ENCODE measurements at regions not wholly inside any gene's neighbourhood (a gene's known extent, or its start where the extent isn't known, plus 50 kb on each side); places are given as distances from the start of the nearest gene placed in this dataset.

DNA sequence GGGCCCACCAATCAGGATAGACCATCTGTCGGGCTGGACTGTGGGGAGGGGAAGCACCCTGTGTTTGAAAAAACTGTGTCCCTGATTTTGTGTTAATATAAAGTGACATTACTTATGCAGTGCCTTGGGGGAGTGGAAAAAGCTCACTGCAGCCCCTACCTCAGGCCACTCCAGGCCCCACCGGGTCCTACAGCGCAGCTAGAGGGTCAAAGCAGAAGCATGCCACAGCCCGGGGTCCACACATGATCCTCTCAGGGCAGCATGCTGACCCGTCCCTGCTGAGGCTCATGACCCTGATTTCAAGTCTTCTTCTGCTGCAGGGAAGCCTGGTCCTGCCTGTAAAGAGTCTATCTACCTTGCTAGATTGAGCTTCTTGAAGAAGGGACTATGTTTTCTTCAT is 133.0 kb upstream of the PLCB4 start:
- no peak overlapping the region for H3K4me3 ChIP-seq (ENCODE audit: low read length)
- no peak for DNase-seq (ENCODE audit: low read depth)
- TF ChIP-seq, protein P1, sequence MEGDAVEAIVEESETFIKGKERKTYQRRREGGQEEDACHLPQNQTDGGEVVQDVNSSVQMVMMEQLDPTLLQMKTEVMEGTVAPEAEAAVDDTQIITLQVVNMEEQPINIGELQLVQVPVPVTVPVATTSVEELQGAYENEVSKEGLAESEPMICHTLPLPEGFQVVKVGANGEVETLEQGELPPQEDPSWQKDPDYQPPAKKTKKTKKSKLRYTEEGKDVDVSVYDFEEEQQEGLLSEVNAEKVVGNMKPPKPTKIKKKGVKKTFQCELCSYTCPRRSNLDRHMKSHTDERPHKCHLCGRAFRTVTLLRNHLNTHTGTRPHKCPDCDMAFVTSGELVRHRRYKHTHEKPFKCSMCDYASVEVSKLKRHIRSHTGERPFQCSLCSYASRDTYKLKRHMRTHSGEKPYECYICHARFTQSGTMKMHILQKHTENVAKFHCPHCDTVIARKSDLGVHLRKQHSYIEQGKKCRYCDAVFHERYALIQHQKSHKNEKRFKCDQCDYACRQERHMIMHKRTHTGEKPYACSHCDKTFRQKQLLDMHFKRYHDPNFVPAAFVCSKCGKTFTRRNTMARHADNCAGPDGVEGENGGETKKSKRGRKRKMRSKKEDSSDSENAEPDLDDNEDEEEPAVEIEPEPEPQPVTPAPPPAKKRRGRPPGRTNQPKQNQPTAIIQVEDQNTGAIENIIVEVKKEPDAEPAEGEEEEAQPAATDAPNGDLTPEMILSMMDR (IDR thresholded peaks at IDR 0.05; ENCODE audit: insufficient read depth, low read depth, low read length, missing control alignments), result no peak

DNA sequence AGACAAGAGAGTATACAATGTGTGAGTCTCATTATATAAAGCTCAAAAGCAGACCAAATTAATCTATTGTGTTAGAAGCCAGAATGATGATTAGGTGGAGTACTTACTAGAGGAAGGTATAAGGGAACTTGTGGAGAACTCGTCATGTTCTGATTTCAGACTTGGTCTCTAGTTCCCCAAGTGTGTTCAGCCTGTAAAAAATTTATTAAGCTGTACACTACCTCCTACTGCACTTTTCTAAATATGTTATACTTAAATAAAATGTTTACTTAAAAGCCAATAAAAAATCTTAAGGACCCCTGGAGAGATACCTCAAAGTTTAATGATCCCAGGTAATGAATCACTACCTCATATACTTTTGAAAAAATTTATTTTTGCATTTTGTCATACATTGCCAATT is 130.4 kb upstream of the PLCB4 start:
- no peak overlapping the region for H3K4me3 ChIP-seq (ENCODE audit: low read length)
- TF ChIP-seq, protein P1 (IDR thresholded peaks at IDR 0.05; ENCODE audit: insufficient read depth, low read depth, low read length, missing control alignments), result no peak
- DNase-seq (ENCODE audit: low read depth), result no peak

DNA sequence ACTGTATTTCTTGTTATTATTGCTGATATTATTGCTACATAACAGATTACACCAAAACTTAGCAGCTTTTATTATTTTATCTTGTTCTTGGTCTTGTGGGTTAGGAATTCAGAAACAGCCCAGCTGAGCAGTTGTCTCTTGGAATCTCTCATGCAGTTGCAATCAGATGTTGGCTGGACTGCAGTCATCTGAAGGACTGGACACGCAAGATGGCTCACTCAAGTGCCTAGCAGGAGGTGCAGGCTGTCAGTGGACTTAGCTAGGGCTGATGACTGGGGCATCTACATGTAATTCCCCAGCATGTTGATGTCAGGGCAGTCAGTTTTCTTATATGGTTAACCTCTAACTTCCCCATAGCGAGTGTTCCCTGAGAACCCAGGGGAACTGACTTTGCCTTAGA is 128.6 kb upstream of the PLCB4 start:
- TF ChIP-seq, protein P1 (IDR thresholded peaks at IDR 0.05; ENCODE audit: insufficient read depth, low read depth, low read length, missing control alignments), result no peak
- H3K4me3 ChIP-seq (ENCODE audit: low read length), result no peak overlapping the region
- DNase-seq (ENCODE audit: low read depth), result no peak

DNA sequence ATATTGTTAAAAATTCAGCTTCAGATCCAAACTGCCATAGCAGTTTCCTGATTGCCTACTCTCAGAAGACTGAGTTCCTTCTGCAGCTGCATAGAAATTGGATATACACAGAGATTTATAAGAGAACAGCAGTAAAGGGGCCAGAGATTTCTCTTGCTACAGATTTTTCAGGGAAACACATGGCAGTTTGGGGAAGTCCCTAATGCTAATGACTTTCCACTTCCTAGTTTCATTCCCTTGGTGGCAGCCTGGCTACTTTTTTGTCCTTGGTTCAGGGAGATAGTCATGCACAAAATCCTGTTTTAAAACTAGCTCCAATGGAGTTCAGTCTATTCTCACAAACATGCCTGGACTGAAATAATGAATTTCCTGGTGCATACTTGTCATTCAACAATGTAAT is 125.3 kb upstream of the PLCB4 start:
- no peak overlapping the region for H3K4me3 ChIP-seq (ENCODE audit: low read length)
- TF ChIP-seq, protein P1 (IDR thresholded peaks at IDR 0.05; ENCODE audit: insufficient read depth, low read depth, low read length, missing control alignments), result no peak
- DNase-seq (ENCODE audit: low read depth), result peak; percentile 9

DNA sequence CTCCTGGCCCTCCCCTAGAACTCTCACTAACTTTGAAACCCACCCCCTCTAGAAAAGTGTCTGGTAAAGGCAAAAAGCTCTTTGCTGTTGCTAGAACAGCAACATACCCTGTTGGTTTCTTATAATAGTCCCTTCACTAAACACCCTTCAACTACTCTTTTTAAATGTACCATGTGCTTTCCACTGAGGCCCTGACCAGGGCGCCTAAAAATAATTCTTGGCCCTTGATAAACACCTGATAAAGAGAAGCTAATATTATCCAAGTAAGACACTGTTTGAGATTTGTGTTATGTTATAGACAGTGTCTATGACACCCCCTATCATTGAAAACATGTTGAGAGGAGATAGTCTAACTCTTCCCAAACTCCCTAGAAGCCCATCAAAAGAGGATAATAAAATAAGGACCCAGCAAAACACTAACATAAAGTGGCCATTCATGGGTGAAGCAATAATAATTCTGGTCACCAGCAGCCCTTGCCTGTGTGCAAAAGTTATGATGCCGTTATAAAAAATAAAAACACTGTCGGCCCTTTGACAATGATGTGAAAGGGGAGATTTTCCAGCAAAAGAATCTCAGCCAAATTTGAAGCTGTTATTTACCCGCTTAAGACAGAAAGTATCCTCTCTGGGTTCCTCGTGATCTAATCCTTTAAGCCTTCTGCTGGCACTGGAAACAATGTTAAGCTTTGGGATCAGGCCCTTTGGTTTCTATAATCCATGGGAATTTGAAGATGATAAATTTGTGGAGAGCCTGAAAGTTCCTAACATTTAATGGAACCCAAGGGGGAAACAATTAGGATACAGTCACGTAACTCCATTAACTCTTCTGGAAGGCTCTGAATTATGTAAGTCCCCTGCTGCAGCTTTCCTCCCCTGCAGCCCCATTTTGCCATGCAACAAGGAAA is 122.6 kb upstream of the PLCB4 start:
- no peak overlapping the region for H3K4me3 ChIP-seq (ENCODE audit: low read length)
- TF ChIP-seq, protein P1 (IDR thresholded peaks at IDR 0.05; ENCODE audit: insufficient read depth, low read depth, low read length, missing control alignments), result no peak
- DNase-seq (ENCODE audit: low read depth), result no peak

DNA sequence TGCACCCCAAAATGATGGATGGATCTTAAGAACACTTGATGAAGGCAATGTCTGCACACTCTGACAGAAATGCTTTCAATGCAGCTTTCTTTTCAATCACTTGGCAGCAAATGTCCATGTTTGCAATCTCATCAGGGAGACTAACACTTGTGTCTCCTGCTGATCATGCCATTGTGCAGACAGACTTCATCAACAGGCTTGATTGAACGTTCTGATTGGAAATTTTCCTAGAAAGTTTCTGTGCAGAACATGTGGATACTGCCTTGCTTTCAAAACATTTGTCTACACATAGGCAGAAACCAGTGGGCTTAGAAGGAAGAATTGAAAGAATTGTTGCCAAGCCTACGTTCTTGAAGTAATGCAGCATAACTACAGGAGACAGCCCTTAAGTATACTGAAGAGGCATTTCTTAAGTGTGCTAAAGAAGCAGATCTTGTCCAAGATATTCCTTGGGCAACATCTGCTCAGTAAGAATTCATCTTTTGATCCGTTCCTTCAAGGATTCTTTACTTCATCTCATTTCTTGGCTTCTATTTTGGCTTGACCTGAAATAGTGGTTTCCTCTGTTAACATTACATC is 120.4 kb upstream of the PLCB4 start:
- no peak overlapping the region for H3K4me3 ChIP-seq (ENCODE audit: low read length)
- TF ChIP-seq, protein P1 (IDR thresholded peaks at IDR 0.05; ENCODE audit: insufficient read depth, low read depth, low read length, missing control alignments), result no peak
- DNase-seq (ENCODE audit: low read depth), result no peak

All from epithelial cell of esophagus (primary cell).